ENCODE measurements at regions not wholly inside any gene's neighbourhood (a gene's known extent, or its start where the extent isn't known, plus 50 kb on each side); places are given as distances from the start of the nearest gene placed in this dataset.
"Not testable (repeated sequence)": the region's sequence is repeated elsewhere in the genome, so short reads cannot be mapped to it uniquely, and the experiment has no call there.

DNA sequence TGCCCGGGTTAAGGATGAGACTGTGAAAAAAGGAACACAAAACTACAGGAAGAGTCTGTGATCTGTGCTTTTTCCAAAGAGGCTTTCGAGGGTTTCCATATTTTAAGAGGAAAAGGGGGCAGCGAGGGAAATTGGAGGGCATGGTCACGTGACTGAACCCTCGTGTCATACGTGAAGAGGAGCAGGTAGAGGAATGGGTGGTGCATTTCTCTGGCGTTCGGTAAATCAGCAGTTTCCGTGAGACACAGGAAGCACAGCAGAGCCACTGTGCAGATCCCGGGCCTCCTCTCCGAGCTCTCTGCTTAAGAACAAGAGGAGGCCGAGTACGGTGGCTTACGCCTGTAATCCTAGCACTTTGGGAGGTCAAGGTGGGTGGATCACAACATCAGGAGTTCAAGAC is 219.7 kb downstream of the NDUFA10 start:
- Histone ChIP-seq H3K27ac (no peak overlapping the region), H3K9me3 (replicated peaks) (no peaks in the 10 kb centered on the region), H3K4me3 (no peak overlapping the region), H3K27me3 (no peaks in the 10 kb centered on the region; the same call in 1 of the 2 replicates), H3K36me3 (no peaks in the 10 kb centered on the region), H3K4me1 (no peaks in the 10 kb centered on the region)
- DNase-seq, result no peak

DNA sequence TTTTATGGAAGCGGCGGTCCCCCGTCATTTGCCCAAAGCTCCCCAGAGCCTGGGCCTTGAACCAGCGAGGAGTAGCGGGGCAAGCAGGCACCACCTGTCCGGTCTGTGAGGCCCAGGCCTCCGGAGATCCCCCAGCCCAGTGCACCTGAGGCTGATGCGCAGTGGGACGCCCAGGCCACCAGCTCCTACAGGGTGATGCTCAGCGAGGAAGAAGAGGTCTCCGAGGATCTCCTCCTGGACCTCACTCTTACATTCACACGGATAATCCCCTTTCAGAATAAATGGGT is 220.2 kb downstream of the NDUFA10 start:
- Histone ChIP-seq H3K4me3 (no peak overlapping the region), H3K9me3 (replicated peaks) (no peaks in the 10 kb centered on the region), H3K27me3 (no peaks in the 10 kb centered on the region; the same call in 1 of the 2 replicates), H3K36me3 (no peaks in the 10 kb centered on the region), H3K27ac (no peak overlapping the region), H3K4me1 (no peaks in the 10 kb centered on the region)
- no peak for DNase-seq

- Histone ChIP-seq H3K27ac (no peak overlapping the region), H3K4me1 (no peaks in the 10 kb centered on the region), H3K36me3 (no peaks in the 10 kb centered on the region), H3K4me3 (no peak overlapping the region), H3K9me3 (replicated peaks) (no peaks in the 10 kb centered on the region), H3K27me3 (no peaks in the 10 kb centered on the region; the same call in 1 of the 2 replicates)
- DNase-seq, result no peak
Observed at GRCh38 chr2:239804161-239805042, 220.7 kb downstream of the NDUFA10 start.

GRCh38 chr2:239803766-239804115 is 221.4 kb downstream of the NDUFA10 start:
- H3K4me1 ChIP-seq, result no peaks in the 10 kb centered on the region
- no peak for DNase-seq
- H3K9me3 ChIP-seq (replicated peaks), result no peaks in the 10 kb centered on the region
- no peak overlapping the region for H3K27ac ChIP-seq
- H3K4me3 ChIP-seq, result no peak overlapping the region
- no peaks in the 10 kb centered on the region for H3K36me3 ChIP-seq
- H3K27me3 ChIP-seq, result no peaks in the 10 kb centered on the region; the same call in 1 of the 2 replicates

DNA sequence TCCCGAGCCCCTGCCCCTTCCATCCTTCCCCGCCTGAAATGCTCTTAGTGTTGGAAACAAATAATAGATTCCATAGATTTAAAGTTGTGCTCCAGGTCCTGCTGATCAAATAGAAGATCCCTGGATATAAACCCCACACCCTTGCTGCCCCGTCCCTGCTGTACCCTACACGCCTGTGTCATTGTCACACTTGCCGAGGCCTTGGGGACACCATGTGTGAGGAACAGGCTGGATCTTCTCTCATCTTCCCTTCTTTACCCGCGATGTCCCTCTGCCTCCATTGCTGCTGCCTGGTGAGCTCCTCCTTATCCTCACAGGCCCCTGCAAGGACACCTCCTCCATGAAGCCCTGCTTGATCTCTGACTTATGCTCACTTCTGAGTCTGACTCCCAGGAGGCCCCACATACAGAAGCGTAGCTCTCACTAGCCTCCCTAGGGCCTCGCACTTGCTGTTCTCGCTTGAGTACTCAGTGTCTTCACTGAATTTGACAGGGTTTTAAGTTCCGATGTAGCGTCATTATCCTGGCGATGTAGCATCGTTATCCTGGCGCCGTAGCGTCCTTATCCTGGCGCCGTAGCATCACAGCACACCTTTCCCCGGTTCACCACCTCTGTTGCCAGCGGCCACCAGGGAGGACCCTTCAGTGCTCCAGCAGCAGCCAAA is 221.9 kb downstream of the NDUFA10 start:
- no peak overlapping the region for H3K4me3 ChIP-seq
- no peak for DNase-seq
- no peak overlapping the region for H3K27ac ChIP-seq

GRCh38 chr2:239802185-239802649 is 222.9 kb downstream of the NDUFA10 start:
- H3K27ac ChIP-seq, result no peak overlapping the region
- H3K9me3 ChIP-seq (replicated peaks), result no peaks in the 10 kb centered on the region
- H3K4me1 ChIP-seq, result no peaks in the 10 kb centered on the region
- no peak overlapping the region for H3K4me3 ChIP-seq
- no peak for DNase-seq
- H3K36me3 ChIP-seq, result no peaks in the 10 kb centered on the region
- H3K27me3 ChIP-seq, result no peaks in the 10 kb centered on the region; the same call in 1 of the 2 replicates

More for the DNA sequence above, 221.9 kb downstream of the NDUFA10 start:
- Histone ChIP-seq H3K4me1 (no peaks in the 10 kb centered on the region), H3K9me3 (replicated peaks) (no peaks in the 10 kb centered on the region), H3K27me3 (no peaks in the 10 kb centered on the region; the same call in 1 of the 2 replicates), H3K36me3 (no peaks in the 10 kb centered on the region)

GRCh38 chr2:239801404-239802184 is 223.5 kb downstream of the NDUFA10 start:
- no peaks in the 10 kb centered on the region for H3K36me3 ChIP-seq
- no peak overlapping the region for H3K27ac ChIP-seq
- H3K4me3 ChIP-seq, result no peak overlapping the region
- no peaks in the 10 kb centered on the region for H3K9me3 ChIP-seq (replicated peaks)
- H3K27me3 ChIP-seq, result no peaks in the 10 kb centered on the region; the same call in 1 of the 2 replicates
- H3K4me1 ChIP-seq, result no peaks in the 10 kb centered on the region
- DNase-seq, result no peak

DNA sequence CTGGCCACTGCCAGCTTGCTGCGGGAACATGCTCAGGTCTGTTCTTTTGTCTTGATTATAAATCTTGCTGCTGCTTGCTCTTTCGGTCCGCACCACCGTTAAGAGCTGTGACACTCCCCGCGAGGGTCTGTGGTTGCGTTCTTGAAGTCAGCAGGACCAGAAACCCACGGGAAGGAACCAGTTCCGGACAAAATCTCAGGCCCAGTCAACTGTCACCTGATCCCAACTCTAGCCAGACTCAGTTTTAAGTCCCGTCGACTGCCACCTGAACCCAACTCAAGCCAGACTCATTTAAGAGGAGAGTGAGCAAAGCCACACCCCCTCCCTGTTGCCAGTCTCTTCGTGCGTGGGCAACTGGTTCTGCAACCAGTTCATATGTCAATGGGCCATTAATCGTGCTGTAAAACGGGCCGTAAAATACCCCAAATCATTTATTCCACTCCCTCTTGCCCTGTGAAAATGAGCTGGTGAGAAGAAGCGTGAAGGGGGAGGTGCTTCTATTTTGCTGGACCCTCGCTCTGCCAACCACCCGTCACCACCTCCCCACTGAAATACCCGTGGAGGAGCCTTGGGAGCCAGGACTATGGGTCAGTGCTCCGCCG is 224.3 kb downstream of the NDUFA10 start:
- H3K4me1 ChIP-seq, result no peaks in the 10 kb centered on the region
- H3K36me3 ChIP-seq, result no peaks in the 10 kb centered on the region
- no peak for DNase-seq
- no peak overlapping the region for H3K27ac ChIP-seq
- no peaks in the 10 kb centered on the region; the same call in 1 of the 2 replicates for H3K27me3 ChIP-seq
- no peak overlapping the region for H3K4me3 ChIP-seq
- H3K9me3 ChIP-seq (replicated peaks), result no peaks in the 10 kb centered on the region

DNA sequence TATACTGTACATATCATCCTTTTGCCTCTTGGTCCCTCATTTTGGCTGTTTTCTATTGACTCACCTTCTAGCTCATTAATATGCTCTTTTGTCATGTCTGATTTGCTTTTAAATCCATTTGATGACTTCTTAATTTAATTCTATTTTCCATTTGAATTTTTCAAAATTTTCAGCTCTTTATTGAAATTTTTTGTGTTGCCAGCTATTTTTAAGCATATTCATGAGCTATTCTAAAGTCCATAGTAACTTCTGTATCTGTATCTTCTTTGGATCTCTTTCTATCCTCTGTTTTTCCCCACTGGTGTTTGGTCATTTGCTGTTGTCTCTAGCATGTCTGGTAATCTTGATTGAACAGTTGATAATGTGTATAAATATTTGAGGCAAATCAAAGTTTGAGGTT is 227.8 kb downstream of the NDUFA10 start:
- Histone ChIP-seq H3K4me3 (no peak overlapping the region), H3K27me3 (peaks cover 4% of the 10 kb centered on the region; the same call in 1 of the 2 replicates), H3K4me1 (no peaks in the 10 kb centered on the region), H3K36me3 (no peaks in the 10 kb centered on the region), H3K9me3 (replicated peaks) (no peaks in the 10 kb centered on the region), H3K27ac (no peak overlapping the region)
- DNase-seq, result no peak

DNA sequence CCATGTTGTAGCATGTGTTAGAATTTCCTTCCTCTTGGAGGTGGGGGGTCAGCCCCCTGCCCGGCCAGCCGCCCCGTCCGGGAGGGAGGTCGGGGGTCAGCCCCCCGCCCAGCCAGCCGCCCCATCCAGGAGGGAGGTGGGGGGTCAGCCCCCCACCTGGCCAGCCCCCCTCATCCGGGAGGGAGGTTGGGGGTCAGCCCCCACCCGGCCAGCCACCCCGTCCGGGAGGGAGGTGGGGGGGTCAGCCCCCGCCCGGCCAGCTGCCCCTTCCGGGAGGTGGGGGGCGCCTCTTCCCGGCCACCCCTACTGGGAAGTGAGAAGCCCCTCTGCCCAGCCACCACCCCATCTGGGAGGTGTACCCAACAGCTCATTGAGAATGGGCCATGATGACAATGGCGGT is 229.4 kb downstream of the NDUFA10 start:
- H3K4me3 ChIP-seq; H3K36me3 ChIP-seq; H3K9me3 ChIP-seq (replicated peaks); DNase-seq; H3K27me3 ChIP-seq; H3K4me1 ChIP-seq; H3K27ac ChIP-seq: not testable (repeated sequence)

DNA sequence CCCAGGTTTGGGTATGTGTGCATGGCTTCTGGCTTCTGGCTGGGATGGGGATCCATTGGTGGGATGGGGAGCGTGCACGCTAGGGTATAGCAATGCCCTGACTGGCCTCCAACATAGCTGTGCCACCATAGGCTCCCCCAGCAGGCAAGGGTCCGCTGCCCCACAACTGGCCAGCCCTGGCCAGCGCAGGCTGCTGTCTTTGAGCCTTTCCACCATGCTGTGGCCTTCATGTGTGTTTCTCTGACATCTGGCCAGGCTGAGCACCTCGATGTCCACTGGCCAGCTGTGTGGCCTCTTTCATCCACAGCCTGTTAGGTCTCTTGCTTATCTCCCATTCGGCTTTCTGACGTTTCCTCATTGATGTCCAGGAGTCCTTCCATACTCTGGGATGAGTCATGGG is 231.3 kb downstream of the NDUFA10 start:
- H3K27me3 ChIP-seq, result peaks cover 4% of the 10 kb centered on the region; the same call in 1 of the 2 replicates
- no peak overlapping the region for H3K27ac ChIP-seq
- H3K4me1 ChIP-seq, result no peaks in the 10 kb centered on the region
- no peaks in the 10 kb centered on the region for H3K36me3 ChIP-seq
- H3K9me3 ChIP-seq (replicated peaks), result no peaks in the 10 kb centered on the region
- no peak overlapping the region for H3K4me3 ChIP-seq
- DNase-seq, result no peak

DNA sequence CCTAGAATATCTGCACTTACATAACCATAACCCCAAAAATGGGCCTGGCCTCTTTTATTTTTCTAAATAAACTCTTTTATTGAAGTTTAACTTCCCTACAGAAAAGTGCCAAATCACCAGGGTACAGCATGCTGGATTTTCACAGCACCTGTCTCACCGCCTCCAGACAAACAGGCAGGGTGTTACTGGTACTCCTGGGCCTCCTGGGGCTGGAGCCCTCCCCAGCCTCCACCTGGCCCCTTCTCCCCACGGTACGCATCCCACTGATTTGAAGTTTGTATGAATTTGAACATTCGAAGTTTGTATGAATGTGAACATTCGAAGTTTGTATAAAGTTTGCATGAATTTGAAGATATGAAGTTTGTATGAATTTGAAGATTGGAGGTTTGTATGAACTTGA is 232.1 kb downstream of the NDUFA10 start:
- Histone ChIP-seq H3K4me3 (no peak overlapping the region), H3K4me1 (no peaks in the 10 kb centered on the region), H3K9me3 (replicated peaks) (no peaks in the 10 kb centered on the region), H3K36me3 (no peaks in the 10 kb centered on the region), H3K27me3 (peaks cover 4% of the 10 kb centered on the region; the same call in 1 of the 2 replicates), H3K27ac (no peak overlapping the region)
- DNase-seq, result no peak

- no peak overlapping the region for H3K4me3 ChIP-seq
- H3K4me1 ChIP-seq, result no peaks in the 10 kb centered on the region
- H3K36me3 ChIP-seq, result no peaks in the 10 kb centered on the region
- peaks cover 4% of the 10 kb centered on the region; the same call in 1 of the 2 replicates for H3K27me3 ChIP-seq
- H3K27ac ChIP-seq, result no peak overlapping the region
- no peaks in the 10 kb centered on the region for H3K9me3 ChIP-seq (replicated peaks)
- no peak for DNase-seq
Observed at GRCh38 chr2:239792405-239793084, 232.6 kb downstream of the NDUFA10 start.
